ENCODE measurements at regions not wholly inside any gene's neighbourhood (a gene's known extent, or its start where the extent isn't known, plus 50 kb on each side); places are given as distances from the start of the nearest gene placed in this dataset.

DNA sequence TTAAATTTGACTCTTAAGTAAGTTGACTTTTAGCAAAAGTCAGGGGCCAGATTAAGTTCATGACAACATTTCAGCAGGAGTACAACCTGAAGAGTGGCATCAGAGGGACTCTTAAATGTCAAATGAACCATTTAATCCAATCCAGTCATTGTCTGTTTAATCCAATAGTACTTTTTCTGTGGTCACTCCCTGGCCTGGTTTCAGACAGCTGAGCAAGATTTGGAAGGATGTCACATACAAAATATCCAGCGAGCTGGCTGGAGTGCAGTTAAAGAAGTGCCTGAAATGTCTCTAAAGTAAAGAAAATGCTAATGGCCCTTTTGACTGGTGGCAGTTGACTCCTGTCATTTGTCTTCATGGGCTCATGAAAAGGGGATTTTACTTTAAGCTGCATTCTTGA lies 1082.1 kb downstream of the AACS start:
- no peak for DNase-seq

DNA sequence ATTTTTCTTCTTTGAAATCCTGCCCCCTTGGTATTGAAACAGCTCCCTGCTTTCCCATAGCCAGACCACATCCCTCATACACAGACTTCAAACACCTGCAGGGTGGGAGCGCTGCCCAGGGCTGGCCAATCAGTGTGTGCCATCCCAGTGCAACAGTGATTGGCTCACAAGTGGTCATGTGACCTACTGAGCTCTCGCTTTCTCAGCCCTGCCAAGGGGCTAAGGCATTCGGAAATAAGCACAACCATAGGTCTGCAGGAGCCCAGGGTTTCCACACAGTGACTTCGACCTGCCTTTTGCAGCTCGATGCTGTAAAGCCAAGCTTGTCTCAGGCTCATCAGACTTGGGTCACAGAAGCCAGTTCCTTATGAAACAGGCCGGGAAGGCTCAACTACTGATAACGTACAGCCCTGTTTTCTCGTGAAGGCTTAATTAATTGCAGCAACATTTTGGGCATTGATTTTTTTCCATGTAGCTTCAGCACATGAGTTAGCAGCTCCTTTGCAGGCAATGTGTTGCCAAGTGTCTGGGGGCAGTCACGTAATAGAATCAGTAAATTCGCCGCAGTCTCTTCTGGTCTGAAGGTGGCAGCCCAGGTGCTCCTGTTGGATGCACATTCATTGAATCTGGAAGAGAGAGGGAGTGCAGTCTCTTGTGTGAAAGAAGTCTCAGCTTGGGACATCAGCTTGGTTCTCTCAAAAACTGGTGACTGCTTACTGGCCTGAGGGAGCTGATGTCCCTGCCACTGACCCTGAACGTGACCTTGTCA lies 1091.8 kb downstream of the AACS start:
- no peak for DNase-seq

DNA sequence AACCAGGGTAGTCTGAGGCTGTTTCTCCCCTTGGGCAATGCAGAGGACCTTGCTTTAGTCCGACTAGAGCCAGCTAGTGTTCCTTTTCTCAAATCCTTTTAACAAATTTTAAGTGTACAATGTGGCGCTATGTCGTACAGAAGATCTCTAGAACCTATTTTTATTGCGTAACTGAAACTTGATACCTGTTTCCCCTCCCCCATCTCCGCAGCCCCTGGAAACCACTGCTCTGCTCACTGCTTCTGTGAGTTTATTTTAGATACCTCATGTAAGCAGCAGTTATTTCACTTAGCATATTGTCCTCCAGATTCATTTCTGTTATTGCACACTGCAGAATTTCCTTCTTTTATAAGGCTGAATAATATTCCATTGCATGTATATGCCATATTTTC lies 1092.3 kb downstream of the AACS start:
- DNase-seq: no peak

DNA sequence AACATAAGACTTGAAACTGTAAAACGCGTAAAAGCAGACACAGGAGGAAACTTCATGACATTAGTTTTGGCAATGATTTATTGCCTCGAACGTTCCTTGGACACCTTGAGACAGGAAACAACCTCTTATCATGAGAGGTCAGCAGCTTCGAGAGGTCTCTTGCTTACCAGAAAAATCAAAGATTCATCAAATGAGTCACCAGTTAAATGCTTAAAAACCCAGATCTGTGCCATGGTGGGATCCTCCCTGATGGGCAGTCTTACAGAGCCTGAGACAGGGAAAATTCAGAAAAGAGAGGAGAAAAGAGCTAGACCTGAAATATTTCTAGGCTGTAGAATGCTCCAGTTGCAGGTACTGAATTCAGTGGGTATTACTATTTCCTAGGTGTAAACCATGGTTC lies 1093.9 kb downstream of the AACS start:
- no peak for DNase-seq

DNA sequence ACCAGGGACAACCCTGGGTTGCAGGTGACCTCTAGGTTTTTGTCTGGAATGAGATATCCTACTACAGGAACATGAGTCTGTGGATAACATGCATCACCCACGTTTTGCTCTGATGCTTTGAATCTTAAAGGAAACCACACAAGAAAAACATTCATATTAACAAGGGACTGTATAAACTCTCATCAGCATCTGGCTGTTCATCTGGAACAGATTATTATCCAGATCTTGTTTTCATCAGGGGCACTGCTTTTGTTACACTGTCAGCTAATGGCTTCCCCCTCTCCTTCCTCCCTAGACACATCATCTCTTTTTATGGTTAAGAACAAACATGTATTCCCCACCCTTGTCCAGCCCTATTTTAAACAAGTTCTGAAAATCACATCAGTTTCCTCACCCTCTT lies 1095.7 kb downstream of the AACS start:
- no peak for DNase-seq

DNA sequence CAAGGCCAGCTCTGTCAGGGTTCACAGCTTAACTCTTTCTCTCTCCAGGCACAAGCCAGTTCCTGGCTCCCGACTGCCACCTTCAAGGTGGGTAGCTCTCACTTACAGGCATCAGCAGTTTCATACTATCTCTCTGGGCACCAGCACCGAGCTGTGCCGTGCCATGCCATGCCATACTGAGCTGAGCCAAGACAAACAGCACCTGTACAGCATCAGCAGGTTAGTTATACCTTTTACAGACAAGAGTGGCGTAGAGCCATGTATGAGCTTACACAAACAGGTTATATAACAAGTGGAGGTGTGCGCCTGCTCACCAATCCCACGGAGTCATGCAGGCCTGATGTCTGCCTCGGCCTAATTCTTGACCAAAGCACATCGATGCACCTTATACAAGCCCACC lies 1098.7 kb downstream of the AACS start:
- DNase-seq: no peak

DNA sequence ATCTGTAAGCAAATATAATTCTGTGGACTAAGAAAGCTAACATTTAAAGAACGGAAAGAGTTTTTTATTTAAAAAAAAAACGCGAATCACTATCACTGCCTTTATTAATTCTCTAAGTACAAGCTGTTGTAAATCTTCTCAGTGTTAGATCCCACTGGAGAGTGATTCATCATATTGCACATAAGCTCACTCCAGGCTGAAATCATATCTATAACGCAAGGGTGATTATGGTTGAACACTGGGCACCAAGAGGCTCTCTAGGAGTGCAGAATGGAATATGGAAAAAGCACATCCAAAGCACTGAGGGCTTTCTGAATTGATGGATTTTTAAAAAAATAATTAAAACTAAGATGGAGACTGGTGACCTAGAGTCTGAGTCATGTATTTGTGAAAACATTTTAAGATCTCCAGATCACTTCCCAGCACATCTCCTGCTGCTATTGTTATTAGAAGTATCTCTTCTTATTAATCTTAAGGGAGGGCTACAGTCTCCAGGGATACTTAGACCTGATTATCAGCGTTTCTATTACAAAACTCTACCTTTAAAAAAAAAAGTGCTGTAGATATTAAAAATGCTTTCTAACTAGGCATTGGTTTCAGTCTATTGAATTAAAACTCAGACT lies 1106.8 kb downstream of the AACS start:
- DNase-seq: no peak

DNA sequence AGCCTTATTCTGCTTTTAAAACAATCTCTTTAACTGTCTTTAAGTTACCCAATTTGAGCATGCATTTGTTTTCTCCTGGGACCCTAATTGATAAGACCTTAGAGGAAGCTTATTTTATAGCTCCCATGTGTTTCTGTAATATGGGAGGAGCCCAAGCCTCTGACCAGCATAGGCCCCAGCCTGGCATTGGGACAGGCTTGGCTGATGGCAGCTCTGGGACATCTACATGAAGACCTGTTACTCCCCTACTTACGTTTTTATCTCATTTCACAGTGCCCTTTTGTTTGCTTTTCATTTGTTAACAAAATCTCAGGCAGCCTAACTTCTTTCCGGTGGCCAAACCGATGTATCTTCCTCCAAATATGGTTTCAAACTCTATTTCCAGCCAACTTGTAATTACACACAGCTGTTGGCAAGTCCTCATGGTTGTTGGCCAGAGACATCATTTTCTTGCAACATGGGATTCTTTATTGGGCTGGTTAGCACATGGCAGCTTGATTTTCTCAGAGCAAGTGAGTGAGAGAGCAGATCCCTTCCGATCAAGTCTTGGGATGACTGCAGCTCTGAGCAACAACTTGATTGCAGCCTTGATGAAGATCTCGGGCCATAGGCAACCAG lies 1117.5 kb downstream of the AACS start:
- no peak for DNase-seq

DNA sequence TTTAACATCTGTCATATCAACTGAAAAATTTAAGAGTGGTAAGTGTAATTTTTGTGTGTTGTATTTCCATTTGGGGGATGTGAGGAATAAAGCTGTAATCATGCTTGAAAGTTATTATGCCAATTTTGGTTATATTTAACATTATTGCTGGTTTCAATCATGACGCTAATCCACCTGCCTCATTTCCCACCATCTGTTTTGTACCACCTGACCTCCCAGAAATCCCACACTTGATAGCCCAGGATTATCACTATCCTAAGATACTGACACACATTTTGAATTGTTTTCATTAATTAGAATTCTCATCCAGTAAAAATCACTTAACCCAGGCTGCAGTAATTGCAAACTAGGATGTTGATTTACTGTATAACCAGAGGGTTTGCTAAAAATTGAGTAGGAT lies 1119.8 kb downstream of the AACS start:
- DNase-seq: no peak

DNA sequence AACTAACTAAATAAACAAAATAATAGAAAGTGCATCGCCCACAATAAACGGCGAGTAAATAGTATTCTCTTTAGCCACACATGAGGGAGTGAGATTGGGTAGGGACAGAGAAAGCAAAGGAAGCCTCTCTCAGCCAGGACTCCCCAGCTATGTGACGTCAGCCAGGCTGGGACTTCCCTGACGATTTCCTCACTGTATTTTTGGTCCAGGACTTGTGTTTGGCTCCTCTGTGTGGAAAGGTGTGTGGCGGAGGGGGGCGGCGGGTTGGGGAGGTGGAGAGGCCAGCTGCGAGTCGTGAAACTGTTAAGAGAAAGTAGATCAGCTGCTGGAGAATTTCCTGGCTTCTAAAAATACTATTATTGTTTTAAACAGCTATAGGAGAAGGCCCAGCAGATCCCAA lies 1124.6 kb downstream of the AACS start:
- no peak for DNase-seq

DNA sequence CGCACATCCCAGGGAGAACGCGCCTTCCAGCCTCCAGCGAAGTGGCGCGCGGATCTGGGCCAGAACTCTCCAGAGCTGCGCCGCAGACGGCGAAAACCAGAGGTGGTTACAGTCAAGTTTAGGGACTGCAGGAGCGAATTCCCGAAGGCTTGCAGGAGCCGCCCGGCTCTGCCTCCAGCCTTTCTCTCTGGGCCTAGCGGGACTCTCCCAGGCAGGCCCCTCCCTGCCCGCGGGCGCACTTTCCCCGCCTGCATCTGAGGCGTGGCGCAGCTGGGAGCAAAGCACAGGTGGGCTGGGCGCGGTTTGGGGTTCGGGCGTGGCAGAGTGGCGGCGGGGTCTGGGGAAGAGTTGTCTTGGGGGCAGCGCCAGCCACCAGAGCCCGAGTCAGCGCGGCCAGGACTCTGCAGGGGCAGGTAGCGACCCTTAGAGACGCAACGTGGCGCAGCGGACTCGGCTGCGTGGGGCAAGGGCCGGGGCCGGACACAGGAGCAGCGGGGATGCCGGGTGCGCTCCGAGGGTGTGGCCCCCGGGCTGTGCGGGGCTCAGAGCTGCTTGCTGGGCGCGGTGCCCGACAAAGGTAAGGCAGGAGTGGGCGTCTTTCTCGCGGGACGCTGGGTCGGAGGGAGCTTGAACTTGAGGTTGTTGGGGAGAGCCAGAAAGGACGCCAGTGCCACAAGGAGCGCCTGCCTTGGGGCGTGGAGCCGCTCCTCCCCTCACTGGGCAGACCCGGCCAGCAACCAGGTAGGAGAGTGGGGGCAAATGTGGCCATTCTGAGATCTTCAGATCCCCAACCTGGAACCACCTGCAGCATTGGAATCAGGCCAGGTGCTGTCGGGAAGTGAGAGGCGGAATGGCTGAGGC lies 1126.0 kb downstream of the AACS start:
- DNase-seq: no peak

DNA sequence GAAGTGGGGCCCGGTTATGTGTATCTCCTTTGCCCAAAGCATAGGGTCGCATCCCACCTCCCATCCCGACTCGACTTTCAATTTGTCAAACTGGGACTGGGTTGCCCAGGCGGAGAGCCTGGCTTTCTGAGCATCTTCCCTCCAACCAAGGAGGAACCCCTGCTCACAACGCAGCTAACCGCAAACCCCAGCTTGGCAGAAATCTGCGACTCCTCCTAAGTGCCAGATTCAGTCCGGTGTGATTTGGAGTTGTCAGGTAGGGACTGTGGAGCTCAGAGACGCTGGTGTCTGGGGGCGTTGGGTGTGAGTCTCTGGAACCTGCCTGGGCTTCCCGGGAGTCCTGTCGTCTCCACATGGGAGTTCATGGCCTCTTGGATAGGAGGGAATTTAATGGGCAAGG lies 1126.7 kb downstream of the AACS start:
- no peak for DNase-seq

DNA sequence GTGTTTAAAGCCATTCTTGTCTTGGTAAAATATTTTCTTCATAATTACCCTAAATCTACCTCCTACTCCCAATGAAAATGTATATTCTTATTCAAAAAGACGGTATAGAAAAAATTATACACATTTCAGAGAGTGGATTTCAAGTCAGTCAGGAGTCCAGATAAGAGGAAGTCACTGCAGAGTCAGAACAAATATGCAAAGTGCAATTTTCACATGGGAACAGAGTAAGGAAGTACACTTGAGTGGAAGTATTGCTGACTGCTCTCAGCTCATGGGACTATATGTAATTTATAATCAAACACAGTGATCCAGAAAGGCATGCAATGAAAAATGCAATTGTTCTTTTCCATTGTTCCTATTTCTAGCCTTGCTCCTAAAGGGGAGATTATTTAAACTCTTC lies 1128.0 kb downstream of the AACS start:
- no peak for DNase-seq

DNA sequence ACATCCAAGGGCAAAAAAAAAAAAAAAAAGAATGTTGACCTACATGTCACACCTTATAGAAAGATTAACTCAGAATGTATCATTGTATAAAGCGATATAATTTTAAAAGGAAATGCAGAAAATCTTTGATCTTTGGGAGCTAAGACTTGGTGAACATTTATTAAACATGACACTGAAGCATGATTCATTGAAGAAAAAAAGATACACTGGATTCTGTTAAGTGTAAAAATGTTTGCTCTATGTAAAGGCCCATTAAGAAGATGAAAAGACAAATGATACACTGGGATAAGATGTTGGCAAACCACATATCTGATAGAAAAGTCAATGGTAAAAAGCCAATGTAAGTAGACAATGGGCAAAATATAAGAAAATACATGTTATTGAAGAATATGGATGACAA lies 1131.0 kb downstream of the AACS start:
- DNase-seq: no peak

DNA sequence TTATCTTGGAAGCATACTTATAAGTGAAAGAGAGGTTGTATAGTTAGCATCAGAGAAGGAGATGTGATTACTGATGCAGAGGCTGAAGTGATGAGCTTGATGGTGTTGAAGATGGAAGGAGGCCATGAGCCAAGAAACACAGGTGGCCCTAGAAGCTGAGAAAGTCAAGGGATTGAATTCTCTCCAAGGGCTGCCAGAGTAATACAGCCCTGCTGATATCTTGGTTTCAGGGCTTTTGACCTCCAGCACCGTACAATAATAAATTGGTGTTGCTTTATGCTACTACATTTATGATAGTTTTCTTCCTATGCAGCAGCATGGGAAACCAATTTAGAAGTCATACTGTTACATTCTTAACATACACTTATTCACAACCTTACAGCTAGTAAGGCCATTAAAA lies 1133.3 kb downstream of the AACS start:
- no peak for DNase-seq

DNA sequence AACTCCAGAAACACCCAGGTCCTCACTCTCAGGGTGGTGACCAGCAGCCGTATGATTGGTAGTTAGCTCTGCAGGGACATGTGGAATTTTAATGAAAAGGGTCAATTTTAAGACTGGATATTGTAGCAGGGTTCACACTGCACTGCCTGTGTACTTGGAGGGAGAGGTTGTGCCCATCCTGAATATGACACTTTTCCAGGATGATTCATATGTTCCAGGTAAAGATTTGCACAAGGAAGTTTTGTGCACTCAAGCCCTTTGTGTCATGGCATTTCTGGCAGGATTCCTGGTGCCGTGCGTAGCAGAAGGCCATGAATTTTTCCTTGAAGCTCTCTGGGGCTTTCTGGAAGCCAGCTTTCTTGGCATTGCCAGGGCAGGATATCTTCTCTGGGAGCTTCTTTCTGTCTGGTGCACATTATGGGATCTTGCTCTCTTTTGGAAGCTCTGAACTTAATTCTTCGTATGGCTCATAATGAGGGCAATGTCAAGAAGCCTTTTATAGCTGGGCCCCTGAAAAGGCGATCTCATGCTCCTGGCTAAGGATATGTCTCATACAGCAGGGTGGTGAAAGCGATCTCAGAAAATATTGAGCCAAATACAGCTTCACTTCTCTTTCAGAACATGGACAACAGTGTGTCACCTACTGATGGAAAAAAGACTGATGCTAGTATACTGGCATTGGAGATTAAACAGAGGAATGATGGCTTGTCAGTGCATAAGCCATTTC lies 1133.9 kb downstream of the AACS start:
- no peak for DNase-seq

DNA sequence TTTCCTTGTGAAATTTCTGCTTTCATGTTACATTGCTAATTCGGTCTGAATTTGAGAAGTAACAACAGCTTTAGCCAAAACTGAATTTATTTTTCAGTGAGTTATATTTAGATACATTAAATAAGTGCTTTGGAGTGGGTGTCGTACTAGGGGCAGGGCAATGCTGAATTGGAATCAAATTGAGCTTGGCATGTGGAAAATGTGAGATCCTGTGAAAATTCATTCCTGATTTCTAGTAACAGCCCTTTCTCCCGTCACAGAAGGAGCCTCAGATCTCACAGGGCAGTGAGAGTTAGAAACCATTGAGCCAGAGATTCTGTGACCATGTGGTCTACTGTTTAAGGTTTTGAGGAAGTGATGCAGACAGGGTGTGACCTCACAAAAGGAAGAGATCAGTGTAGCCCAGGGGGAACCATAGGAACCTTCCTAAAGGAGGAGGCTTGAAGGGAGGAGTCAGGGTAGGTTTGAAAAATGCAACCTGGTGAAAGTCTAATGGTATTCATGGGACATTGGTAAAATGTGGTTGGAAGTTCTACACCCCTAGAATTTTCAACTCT lies 1136.8 kb downstream of the AACS start:
- no peak for DNase-seq

DNA sequence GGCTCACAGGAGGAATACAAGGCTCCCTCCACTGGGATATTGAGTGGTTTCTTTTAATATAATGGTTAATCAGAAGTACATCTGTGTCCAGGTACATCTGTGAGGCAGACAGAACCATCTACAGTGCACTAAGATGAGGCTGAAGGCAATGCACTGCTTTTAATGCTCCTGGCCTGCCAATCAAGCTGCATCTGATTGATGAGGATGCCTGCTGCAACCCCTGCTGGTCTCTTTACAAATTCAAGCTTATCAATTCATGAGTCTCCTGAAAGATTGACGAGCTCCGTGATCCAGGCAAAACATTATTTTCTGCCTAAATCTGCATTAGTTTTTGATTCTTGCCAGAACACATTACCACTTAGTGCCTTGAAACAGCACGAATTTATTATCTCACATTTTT lies 1139.1 kb downstream of the AACS start:
- DNase-seq: no peak

DNA sequence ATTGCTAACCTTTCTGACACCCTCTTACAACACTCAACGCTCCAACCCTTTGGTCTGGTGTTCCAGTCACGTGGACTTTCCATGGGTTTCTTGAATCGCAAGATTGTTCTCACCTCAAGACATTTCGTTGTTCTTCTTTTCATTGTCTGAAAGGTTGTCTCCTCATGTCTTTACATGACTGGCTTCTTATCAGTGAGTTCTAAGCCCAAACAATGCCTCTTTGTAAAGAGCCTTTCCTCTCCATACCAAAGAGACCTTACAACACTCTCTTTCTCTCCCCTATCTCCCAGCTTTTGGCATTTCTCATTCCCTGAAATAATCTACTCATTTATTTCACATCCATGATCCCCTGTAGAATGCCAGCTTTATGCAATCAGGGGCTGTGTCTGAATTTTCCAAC lies 1144.8 kb downstream of the AACS start:
- DNase-seq: no peak

DNA sequence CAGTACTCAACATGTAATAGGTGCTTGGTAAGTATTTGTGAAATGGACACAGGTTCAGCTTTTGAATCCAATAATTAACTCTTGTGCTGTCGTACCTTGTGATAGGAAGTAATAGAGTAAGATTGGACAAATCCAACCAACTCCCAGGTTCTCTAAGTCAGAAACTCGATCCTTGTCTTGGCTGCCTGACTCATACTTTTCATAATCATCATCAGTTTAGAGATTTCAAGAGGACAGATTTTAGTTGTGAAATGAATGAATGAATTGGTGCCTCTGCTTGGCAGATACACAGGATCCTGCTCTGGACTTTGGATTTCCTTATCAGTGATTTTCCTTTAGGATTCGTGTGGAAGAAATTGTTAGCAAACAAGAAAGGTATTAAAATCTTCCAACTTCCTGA lies 1145.2 kb downstream of the AACS start:
- no peak for DNase-seq

DNA sequence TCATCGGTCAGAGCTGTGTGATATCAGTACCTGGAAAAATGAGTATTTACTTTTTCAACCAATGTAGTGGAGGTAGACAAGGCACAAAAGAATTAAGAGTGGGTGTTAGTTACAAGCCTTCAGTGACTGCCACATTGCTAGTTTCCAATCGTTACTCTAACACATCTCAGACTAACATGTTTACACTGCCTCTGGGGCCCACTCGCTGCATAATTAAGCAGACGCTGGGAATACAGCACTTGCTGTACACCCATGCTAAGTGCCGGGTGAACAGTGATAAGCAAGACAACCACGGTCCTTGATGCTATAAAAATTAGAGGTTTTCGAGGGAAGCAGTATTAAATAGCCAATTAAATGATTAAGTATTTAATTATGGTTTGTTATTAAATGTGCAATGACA lies 1147.6 kb downstream of the AACS start:
- no peak for DNase-seq

DNA sequence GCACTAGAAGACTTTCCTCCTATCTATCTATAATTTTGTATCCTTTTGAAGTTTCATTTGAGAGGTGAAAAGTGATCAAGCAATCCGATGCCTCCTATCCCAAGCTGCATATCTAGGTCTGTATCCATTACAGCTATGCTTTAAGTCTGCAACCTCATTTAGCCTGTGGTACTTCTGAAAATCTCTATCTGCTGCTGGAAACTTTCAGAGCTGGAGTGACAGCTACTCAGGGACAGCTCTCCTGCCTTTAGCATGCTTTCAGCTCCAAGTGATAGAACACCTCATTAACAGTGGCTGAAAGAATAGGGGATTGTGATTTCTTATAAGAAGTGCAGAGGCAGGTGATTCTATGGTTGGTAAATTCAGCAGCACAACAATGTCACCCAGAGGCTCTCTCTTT lies 1153.5 kb downstream of the AACS start:
- no peak for DNase-seq

DNA sequence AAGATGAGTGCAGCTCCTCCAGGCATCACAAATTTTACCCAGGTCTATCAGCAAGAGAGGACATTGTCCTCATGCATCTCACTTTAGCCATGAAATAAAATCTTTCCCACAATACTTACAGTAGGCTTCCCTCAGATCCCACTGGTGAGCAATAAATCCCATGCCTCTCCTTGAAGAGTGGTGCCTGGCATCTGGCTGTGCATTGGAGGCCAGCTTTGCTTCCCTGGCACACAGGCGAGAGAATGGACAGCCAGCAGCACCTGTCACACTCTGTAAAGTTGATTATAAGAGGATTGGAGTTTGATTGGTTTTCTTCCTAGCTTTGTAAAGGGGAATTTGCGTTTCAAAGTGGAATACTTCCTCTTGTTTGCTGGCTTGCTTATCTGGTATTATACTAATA lies 1153.9 kb downstream of the AACS start:
- DNase-seq: no peak

All from NCI-H1092 treated with DMSO at 0.1 percent for 48 hours (cell line).